PC-9 (cell line): ENCODE measurements at regions not wholly inside any gene's neighbourhood (a gene's known extent, or its start where the extent isn't known, plus 50 kb on each side); places are given as distances from the start of the nearest gene placed in this dataset.

Experiments
- BruUV-seq: library from RNA; stranded (reverse); fragments of 400-500 nt; replicated peaks from 2 replicates; lab custom pipeline; 2021; lab: Mats Ljungman, UMichigan
- CTCF ChIA-PET: fragments of 300-600 bp; sonication (Branson Sonifier 250); formaldehyde crosslinking; loops from one replicate; lab custom pipeline; 2022; ENCODE audit warnings: antibody characterized with exemption; lab: Charles Lee
- POLR2A ChIA-PET: fragments of 300-600 bp; sonication (Branson Sonifier 250); formaldehyde crosslinking; loops from one replicate; lab custom pipeline; 2022; ENCODE audit warnings: antibody characterized with exemption; ENCODE audit not compliant: unreplicated experiment; lab: Charles Lee
- DNase-seq, 2 experiments: peaks; one replicate each; pipeline versions ENCODE4 v3.0.0 to v3.0.0-alpha.2; 2015 to 2022; ENCODE audit warnings: mixed read lengths in 1 of 2
- H2AFZ ChIP-seq: fragments of 200-600 bp; sonication (generic); 2 replicates; pipeline ENCODE4 v1.8.1; 2017; ENCODE audit warnings: antibody characterized with exemption
- H3F3A ChIP-seq: fragments of 200-600 bp; sonication (generic); 2 replicates; pipeline ENCODE4 v1.8.1; 2017; ENCODE audit warnings: antibody characterized with exemption, mild to moderate bottlenecking, low read depth; ENCODE audit not compliant: insufficient read depth
- H3K27ac ChIP-seq: fragments of 200-600 bp; sonication (generic); 2 replicates; pipeline ENCODE4 v1.6.1; 2016; ENCODE audit warnings: mixed run types
- H3K27me3 ChIP-seq: fragments of 200-600 bp; sonication (generic); 2 replicates; pipeline ENCODE4 v1.6.1; 2016; ENCODE audit warnings: low read depth, mixed run types; ENCODE audit not compliant: insufficient read depth
- H3K36me3 ChIP-seq: fragments of 200-600 bp; sonication (generic); 2 replicates; pipeline ENCODE4 v1.6.1; 2016; ENCODE audit warnings: low read depth, mixed run types
- H3K4me1 ChIP-seq: fragments of 200-600 bp; sonication (generic); replicated peaks from 2 replicates; pipeline ENCODE4 v1.6.1; 2016; ENCODE audit warnings: mixed run types; ENCODE audit not compliant: insufficient read depth
- H3K4me2 ChIP-seq: fragments of 200-600 bp; sonication (generic); 2 replicates; pipeline ENCODE4 v1.6.1; 2017; ENCODE audit warnings: mixed run types
- H3K4me3 ChIP-seq: fragments of 200-600 bp; sonication (generic); 2 replicates; pipeline ENCODE4 v1.6.1; 2016; ENCODE audit warnings: mixed run types
- H3K79me2 ChIP-seq: fragments of 200-600 bp; sonication (generic); 2 replicates; pipeline ENCODE4 v1.6.1; 2017; ENCODE audit warnings: low read depth, mixed run types
- H3K9me2 ChIP-seq: fragments of 200-600 bp; sonication (generic); 2 replicates; pipeline ENCODE4 v1.8.1; 2017; ENCODE audit warnings: mild to moderate bottlenecking; ENCODE audit not compliant: insufficient read depth
- H3K9me3 ChIP-seq: fragments of 200-600 bp; sonication (generic); 2 replicates; pipeline ENCODE4 v1.8.1; 2016; ENCODE audit warnings: low read depth; ENCODE audit not compliant: insufficient read depth
- H4K20me1 ChIP-seq: fragments of 200-600 bp; sonication (generic); 2 replicates; pipeline ENCODE4 v1.8.1; 2017; ENCODE audit not compliant: insufficient read depth
- CTCF ChIP-seq: fragments of 200-600 bp; sonication (generic); conservative IDR thresholded peaks from 2 replicates; pipeline ENCODE4 v1.6.1; 2017; ENCODE audit warnings: mixed run types, antibody characterized with exemption, mild to moderate bottlenecking, moderate library complexity
- EZH2 ChIP-seq: fragments of 200-600 bp; sonication (generic); IDR thresholded peaks from 2 replicates; pipeline ENCODE4 v1.8.0; 2017; ENCODE audit warnings: antibody characterized with exemption, low read depth
- intact Hi-C: fragments of 100-400 bp; cut with micrococcal nuclease; formaldehyde crosslinking; loops from one replicate; pipeline ENCODE4 v1.10.0; 2022; ENCODE audit not compliant: unreplicated experiment

GRCh38 chr5:18171684-18172083 is 537.4 kb downstream of the TAF11L14 start:
- Histone ChIP-seq H3K9me3 (no peaks in the 10 kb centered on the region), H3K27ac (no peak overlapping the region), H3K9me2 (no peaks in the 10 kb centered on the region), H3K79me2 (no peaks in the 10 kb centered on the region), H3K36me3 (no peaks in the 10 kb centered on the region), H3K4me1 (no peaks in the 10 kb centered on the region), H2AFZ (no peak overlapping the region), H3K4me2 (no peak overlapping the region), H3K27me3 (no peaks in the 10 kb centered on the region), H3K4me3 (no peak overlapping the region), H3F3A (no peaks in the 10 kb centered on the region), H4K20me1 (no peaks in the 10 kb centered on the region)
- TF ChIP-seq EZH2 (no peak), CTCF (no peak)
- intact Hi-C loops: no loop called here
- BruUV-seq: no TSS peak
- POLR2A ChIA-PET: no interaction called here
- CTCF ChIA-PET: no interaction called here
- no peak for DNase-seq

DNA sequence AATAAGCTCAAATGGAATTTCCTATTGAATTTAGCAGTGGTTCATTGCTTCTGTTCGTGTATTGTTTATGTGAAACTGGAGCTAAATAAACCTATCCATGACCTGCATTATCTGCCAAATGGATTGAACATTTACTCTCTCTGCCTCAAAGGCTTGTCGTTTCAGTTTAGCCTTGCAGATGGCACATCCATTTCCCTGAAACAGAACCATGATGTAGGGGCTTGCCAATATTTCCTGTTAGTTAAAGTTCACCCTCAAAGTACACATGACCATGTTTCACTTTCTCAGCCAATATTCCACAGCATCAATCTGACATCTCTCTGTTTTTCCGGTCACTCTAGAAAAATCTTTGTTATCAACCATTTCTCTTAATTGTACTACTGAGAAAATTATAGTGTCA is 545.3 kb downstream of the TAF11L14 start:
- POLR2A ChIA-PET: interaction anchor here (0.6 kb wide), 1 partner anchor 138 kb away, joined by 10 read pairs; no protein-coding TSS in a partner anchor
- Histone ChIP-seq H4K20me1 (no peaks in the 10 kb centered on the region), H3F3A (no peaks in the 10 kb centered on the region), H3K36me3 (no peaks in the 10 kb centered on the region), H3K27ac (no peak overlapping the region), H3K27me3 (no peaks in the 10 kb centered on the region), H3K9me2 (no peaks in the 10 kb centered on the region), H3K4me3 (no peak overlapping the region), H3K4me2 (no peak overlapping the region), H2AFZ (no peak overlapping the region), H3K79me2 (no peaks in the 10 kb centered on the region), H3K4me1 (no peaks in the 10 kb centered on the region), H3K9me3 (no peaks in the 10 kb centered on the region)
- no peak for DNase-seq
- TF ChIP-seq EZH2 (no peak), CTCF (no peak)
- CTCF ChIA-PET: no interaction called here
- no TSS peak for BruUV-seq
- intact Hi-C loops: no loop called here

DNA sequence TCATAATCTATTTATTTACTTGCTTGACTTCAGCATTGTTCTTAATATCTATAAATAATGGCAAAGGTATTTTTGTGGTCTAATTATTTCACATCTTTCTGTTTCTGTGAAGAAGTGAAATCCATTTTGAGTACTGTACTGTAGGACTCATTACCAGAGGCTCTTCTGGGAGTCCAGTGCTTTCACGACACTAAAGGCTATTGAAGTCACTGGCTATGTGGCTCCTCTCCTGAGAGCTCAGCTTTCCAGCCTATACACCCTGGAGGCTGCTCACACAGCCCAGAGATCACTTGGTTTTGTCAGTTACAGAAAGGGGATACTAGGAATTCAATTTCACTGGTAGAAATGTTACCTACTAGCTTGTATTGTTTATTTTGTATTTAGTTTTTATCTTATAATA is 547.3 kb downstream of the TAF11L14 start:
- no peak for DNase-seq
- intact Hi-C loops: no loop called here
- no peak overlapping the region for H3K4me3 ChIP-seq
- no peak overlapping the region for H2AFZ ChIP-seq
- no TSS peak for BruUV-seq
- CTCF ChIA-PET: no interaction called here
- no peak overlapping the region for H3K4me2 ChIP-seq
- H3F3A ChIP-seq: no peaks in the 10 kb centered on the region
- H3K9me2 ChIP-seq: no peaks in the 10 kb centered on the region
- H4K20me1 ChIP-seq: no peaks in the 10 kb centered on the region
- H3K27ac ChIP-seq: no peak overlapping the region
- TF ChIP-seq EZH2: no peak
- no peak for TF ChIP-seq CTCF
- POLR2A ChIA-PET: no interaction called here
- no peaks in the 10 kb centered on the region for H3K4me1 ChIP-seq
- no peaks in the 10 kb centered on the region for H3K36me3 ChIP-seq
- no peaks in the 10 kb centered on the region for H3K79me2 ChIP-seq
- no peaks in the 10 kb centered on the region for H3K9me3 ChIP-seq
- no peaks in the 10 kb centered on the region for H3K27me3 ChIP-seq
